Gastrocnemius medialis (tissue), 4 donors: ENCODE measurements at regions not wholly inside any gene's neighbourhood (a gene's known extent, or its start where the extent isn't known, plus 50 kb on each side); places are given as distances from the start of the nearest gene placed in this dataset.

Source experiments
- ATAC-seq, 2 donors: fragments of 150-250 bp; one replicate each; pipeline ENCODE4 v1.9.1; 2016
- DNase-seq, 2 donors: peaks; one replicate each; pipeline ENCODE4 v3.0.0-alpha.2; 2019
- H3K27ac ChIP-seq, 4 donors: fragments of 200-600 bp; sonication (generic); 1 replicate in 1 of 4; 2 replicates in 3 of 4; pipeline ENCODE4 v1.5.1; 2016 to 2018; ENCODE audit warnings: mild to moderate bottlenecking in 2 of 4, moderate library complexity in 1 of 4
- H3K27me3 ChIP-seq, 3 donors: fragments of 200-600 bp; sonication (generic) in 2 of 3; 1 replicate in 1 of 3; 2 replicates in 2 of 3; pipeline versions ENCODE4 v1.5.1 to v1.6.0; 2016 to 2019; ENCODE audit warnings: mild to moderate bottlenecking in 1 of 3, moderate library complexity in 1 of 3
- H3K36me3 ChIP-seq, 2 donors: fragments of 200-600 bp; sonication (generic) in 1 of 2; one replicate each; pipeline ENCODE4 v1.5.1; 2017 to 2018
- H3K4me1 ChIP-seq, 2 donors: fragments of 200-600 bp; sonication (generic) in 1 of 2; one replicate each; pipeline ENCODE4 v1.5.1; 2016 to 2017; ENCODE audit warnings: mild to moderate bottlenecking in 2 of 2
- H3K4me3 ChIP-seq, 4 donors: fragments of 200-600 bp; sonication (generic) in 3 of 4; 1 replicate in 1 of 4; 2 replicates in 3 of 4; pipeline ENCODE4 v1.5.1; 2016 to 2019; ENCODE audit warnings: mild to moderate bottlenecking in 2 of 4
- H3K9me3 ChIP-seq, 3 donors: fragments of 200-600 bp; sonication (generic) in 2 of 3; 1 replicate in 1 of 3; 2 replicates in 2 of 3; pipeline ENCODE4 v1.5.1; 2016 to 2019
- CTCF ChIP-seq, 5 experiments: fragments of 450-650 bp in 3 of 5; fragments of 200-600 bp in 2 of 5; sonication (generic) in 2 of 5; IDR thresholded peaks in 4 of 5; conservative IDR thresholded peaks in 1 of 5; 1 replicate in 4 of 5; 2 replicates in 1 of 5; pipeline ENCODE4 v1.5.1; 2016 to 2019; ENCODE audit warnings: antibody characterized with exemption in 5 of 5, mild to moderate bottlenecking in 3 of 5, moderate library complexity in 3 of 5
- POLR2A ChIP-seq, 2 donors: fragments of 450-650 bp; IDR thresholded peaks; one replicate each; pipeline ENCODE4 v1.6.1; 2017; ENCODE audit warnings: antibody characterized with exemption in 2 of 2, mild to moderate bottlenecking in 2 of 2, moderate library complexity in 2 of 2
- in situ Hi-C, 4 donors: fragments of 200-750 bp; cut with MboI; loops; one replicate each; pipeline versions ENCODE4 v1.15.0 to v1.8.0; 2017; ENCODE audit warnings: low sequenced_read_pairs in 4 of 4
- intact Hi-C: fragments of 100-400 bp; cut with DNase I; formaldehyde crosslinking; loops from one replicate; pipeline ENCODE4 v1.15.1; 2023; ENCODE audit warnings: low total_unique reads

- in situ Hi-C loops: no loop called here
These were observed 181.4 kb upstream of the FN1 start for GRCh38 chr2:215617060-215617824.

GRCh38 chr2:215615803-215616174, 179.9 kb upstream of the FN1 start:
- intact Hi-C loops (no loop called here), in situ Hi-C loops (no loop called here)
- no peaks in the 10 kb centered on the region for H3K9me3 ChIP-seq
- no peak for DNase-seq
- H3K4me3 ChIP-seq: no peak overlapping the region
- TF ChIP-seq CTCF (IDR thresholded peaks at IDR 0.05 in 4 of 5, conservative IDR thresholded peaks at IDR 0.05 in 1 of 5) (no peak), POLR2A (IDR thresholded peaks at IDR 0.05) (no peak)
- no peak overlapping the region for H3K27ac ChIP-seq
- no peak for ATAC-seq
- no peaks in the 10 kb centered on the region for H3K36me3 ChIP-seq
- no peaks in the 10 kb centered on the region for H3K4me1 ChIP-seq
- no peaks in the 10 kb centered on the region for H3K27me3 ChIP-seq

More at GRCh38 chr2:215617060-215617824, 181.4 kb upstream of the FN1 start:
- DNase-seq (no peak), ATAC-seq (no peak)
- Histone ChIP-seq H3K27me3 (no peaks in the 10 kb centered on the region), H3K4me3 (no peak overlapping the region), H3K36me3 (no peaks in the 10 kb centered on the region), H3K4me1 (no peaks in the 10 kb centered on the region), H3K27ac (no peak overlapping the region), H3K9me3 (no peaks in the 10 kb centered on the region)
- intact Hi-C loops: no loop called here
- TF ChIP-seq POLR2A (IDR thresholded peaks at IDR 0.05): no peak
- no peak for TF ChIP-seq CTCF (IDR thresholded peaks at IDR 0.05 in 4 of 5, conservative IDR thresholded peaks at IDR 0.05 in 1 of 5)

- in situ Hi-C loops (no loop called here), intact Hi-C loops (no loop called here)
- Histone ChIP-seq H3K4me1 (no peaks in the 10 kb centered on the region), H3K27me3 (no peaks in the 10 kb centered on the region), H3K9me3 (no peaks in the 10 kb centered on the region), H3K4me3 (no peak overlapping the region), H3K27ac (no peak overlapping the region), H3K36me3 (no peaks in the 10 kb centered on the region)
- ATAC-seq (no peak), DNase-seq (no peak)
- TF ChIP-seq CTCF (IDR thresholded peaks at IDR 0.05 in 4 of 5, conservative IDR thresholded peaks at IDR 0.05 in 1 of 5): no peak
These were observed 179.4 kb upstream of the FN1 start for GRCh38 chr2:215615067-215615802.

GRCh38 chr2:215614296-215614695, 178.4 kb upstream of the FN1 start:
- intact Hi-C loops: no loop called here
- H3K36me3 ChIP-seq: no peaks in the 10 kb centered on the region
- H3K4me1 ChIP-seq: no peaks in the 10 kb centered on the region
- in situ Hi-C loops: no loop called here
- DNase-seq (no peak), ATAC-seq (no peak)
- no peak overlapping the region for H3K4me3 ChIP-seq
- no peaks in the 10 kb centered on the region for H3K9me3 ChIP-seq
- TF ChIP-seq CTCF (IDR thresholded peaks at IDR 0.05 in 4 of 5, conservative IDR thresholded peaks at IDR 0.05 in 1 of 5): no peak
- H3K27me3 ChIP-seq: no peaks in the 10 kb centered on the region
- no peak overlapping the region for H3K27ac ChIP-seq
